ENCODE measurements at regions not wholly inside any gene's neighbourhood (a gene's known extent, or its start where the extent isn't known, plus 50 kb on each side); places are given as distances from the start of the nearest gene placed in this dataset.

DNA sequence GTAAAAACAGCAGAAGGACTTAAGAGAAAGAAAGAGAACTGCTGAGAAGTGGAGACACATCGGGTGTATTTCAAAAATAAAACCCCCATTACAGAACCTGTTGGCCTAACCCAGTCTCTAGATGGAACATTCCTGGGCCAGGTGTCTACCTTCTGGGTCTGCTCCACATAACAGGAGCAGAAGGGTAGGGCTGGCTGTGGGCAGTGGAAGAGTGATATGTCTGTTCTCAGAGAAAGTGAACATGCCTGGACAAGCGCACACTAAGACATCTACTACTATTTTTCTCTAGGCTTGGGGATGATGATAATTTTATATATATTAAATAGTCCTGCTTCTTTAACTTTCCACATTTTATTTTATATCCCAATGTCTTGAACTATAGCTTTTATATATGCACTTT, 267.1 kb downstream of the TBC1D4 start:
- TF ChIP-seq MXD4 (CRISPR knock-in tag; IDR thresholded peaks at IDR 0.05; ENCODE audit: borderline replicate concordance) = no peak
- TF ChIP-seq, protein P1, sequence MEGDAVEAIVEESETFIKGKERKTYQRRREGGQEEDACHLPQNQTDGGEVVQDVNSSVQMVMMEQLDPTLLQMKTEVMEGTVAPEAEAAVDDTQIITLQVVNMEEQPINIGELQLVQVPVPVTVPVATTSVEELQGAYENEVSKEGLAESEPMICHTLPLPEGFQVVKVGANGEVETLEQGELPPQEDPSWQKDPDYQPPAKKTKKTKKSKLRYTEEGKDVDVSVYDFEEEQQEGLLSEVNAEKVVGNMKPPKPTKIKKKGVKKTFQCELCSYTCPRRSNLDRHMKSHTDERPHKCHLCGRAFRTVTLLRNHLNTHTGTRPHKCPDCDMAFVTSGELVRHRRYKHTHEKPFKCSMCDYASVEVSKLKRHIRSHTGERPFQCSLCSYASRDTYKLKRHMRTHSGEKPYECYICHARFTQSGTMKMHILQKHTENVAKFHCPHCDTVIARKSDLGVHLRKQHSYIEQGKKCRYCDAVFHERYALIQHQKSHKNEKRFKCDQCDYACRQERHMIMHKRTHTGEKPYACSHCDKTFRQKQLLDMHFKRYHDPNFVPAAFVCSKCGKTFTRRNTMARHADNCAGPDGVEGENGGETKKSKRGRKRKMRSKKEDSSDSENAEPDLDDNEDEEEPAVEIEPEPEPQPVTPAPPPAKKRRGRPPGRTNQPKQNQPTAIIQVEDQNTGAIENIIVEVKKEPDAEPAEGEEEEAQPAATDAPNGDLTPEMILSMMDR (IDR thresholded peaks at IDR 0.05) = no peak
- TF ChIP-seq, protein P2, sequence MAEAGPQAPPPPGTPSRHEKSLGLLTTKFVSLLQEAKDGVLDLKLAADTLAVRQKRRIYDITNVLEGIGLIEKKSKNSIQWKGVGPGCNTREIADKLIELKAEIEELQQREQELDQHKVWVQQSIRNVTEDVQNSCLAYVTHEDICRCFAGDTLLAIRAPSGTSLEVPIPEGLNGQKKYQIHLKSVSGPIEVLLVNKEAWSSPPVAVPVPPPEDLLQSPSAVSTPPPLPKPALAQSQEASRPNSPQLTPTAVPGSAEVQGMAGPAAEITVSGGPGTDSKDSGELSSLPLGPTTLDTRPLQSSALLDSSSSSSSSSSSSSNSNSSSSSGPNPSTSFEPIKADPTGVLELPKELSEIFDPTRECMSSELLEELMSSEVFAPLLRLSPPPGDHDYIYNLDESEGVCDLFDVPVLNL (CRISPR knock-in tag; IDR thresholded peaks at IDR 0.05; ENCODE audit: borderline replicate concordance, low read depth) = no peak
- no peak for TF ChIP-seq SMAD4 (CRISPR knock-in tag; IDR thresholded peaks at IDR 0.05)
- no peak for TF ChIP-seq KAT7 (CRISPR knock-in tag; IDR thresholded peaks at IDR 0.05; ENCODE audit: borderline replicate concordance)
- TF ChIP-seq FOXK1 (CRISPR knock-in tag; IDR thresholded peaks at IDR 0.05) = no peak

All from WTC11 (cell line).